CD8-positive, alpha-beta memory T cell (primary cell): ENCODE measurements at regions not wholly inside any gene's neighbourhood (a gene's known extent, or its start where the extent isn't known, plus 50 kb on each side); places are given as distances from the start of the nearest gene placed in this dataset.
"Not testable (repeated sequence)": the region's sequence is repeated elsewhere in the genome, so short reads cannot be mapped to it uniquely, and the experiment has no call there.

Experiments used
- CTCF ChIA-PET: fragments of 350-600 bp; sonication (Branson Sonifier 250); formaldehyde crosslinking; loops from one replicate; lab custom pipeline; 2021; ENCODE audit warnings: antibody characterized with exemption; lab: Charles Lee
- POLR2A ChIA-PET: fragments of 350-600 bp; sonication (Branson Sonifier 250); formaldehyde crosslinking; loops from one replicate; lab custom pipeline; 2021; ENCODE audit warnings: antibody characterized with exemption; lab: Charles Lee
- DNase-seq, 5 donors: peaks; one replicate each; pipeline versions ENCODE4 v3.0.0 to v3.0.0-alpha.2; 2020 to 2022; ENCODE audit warnings: mixed read lengths in 1 of 5
- H3K27ac ChIP-seq: one replicate; pipeline ENCODE4 v1.7.0; 2013; ENCODE audit warnings: low read depth, mild to moderate bottlenecking, low read length, moderate library complexity
- H3K27me3 ChIP-seq: 2 replicates; pipeline ENCODE4 v1.7.0; 2013; ENCODE audit warnings: low read length, mild to moderate bottlenecking; ENCODE audit not compliant: insufficient read depth, poor library complexity, severe bottlenecking
- H3K36me3 ChIP-seq: 2 replicates; pipeline ENCODE4 v1.7.0; 2013; ENCODE audit warnings: mild to moderate bottlenecking, low read length, moderate library complexity; ENCODE audit not compliant: insufficient read depth
- H3K4me1 ChIP-seq: 2 replicates; pipeline ENCODE4 v1.7.0; 2013; ENCODE audit warnings: mild to moderate bottlenecking, low read length, moderate library complexity; ENCODE audit not compliant: insufficient read depth
- H3K4me3 ChIP-seq: 2 replicates; pipeline ENCODE4 v1.7.0; 2013; ENCODE audit warnings: mild to moderate bottlenecking, low read length
- H3K9me3 ChIP-seq: 2 replicates; pipeline ENCODE4 v1.7.0; 2013; ENCODE audit warnings: mild to moderate bottlenecking, low read length
- H3K27ac Mint-ChIP-seq, 8 donors: one replicate each; pipeline ENCODE4 v1.8.0; 2020 to 2021; ENCODE audit warnings: mixed read lengths in 8 of 8, mild to moderate bottlenecking in 6 of 8, inconsistent platforms in 3 of 8, moderate library complexity in 3 of 8
- H3K27me3 Mint-ChIP-seq, 2 donors: one replicate each; pipeline ENCODE4 v1.8.0; 2020 to 2021; ENCODE audit warnings: mixed read lengths in 2 of 2, mild to moderate bottlenecking in 1 of 2, moderate library complexity in 1 of 2
- H3K36me3 Mint-ChIP-seq, 3 donors: one replicate each; pipeline ENCODE4 v1.8.0; 2020 to 2021; ENCODE audit warnings: mixed read lengths in 3 of 3, inconsistent platforms in 1 of 3, mild to moderate bottlenecking in 1 of 3
- H3K4me1 Mint-ChIP-seq, 3 donors: one replicate each; pipeline ENCODE4 v1.8.0; 2020 to 2021; ENCODE audit warnings: mixed read lengths in 3 of 3, inconsistent platforms in 1 of 3, mild to moderate bottlenecking in 1 of 3
- H3K4me3 Mint-ChIP-seq, 7 donors: one replicate each; pipeline ENCODE4 v1.8.0; 2020 to 2021; ENCODE audit warnings: mixed read lengths in 7 of 7, mild to moderate bottlenecking in 6 of 7, moderate library complexity in 4 of 7, inconsistent platforms in 2 of 7
- H3K9me3 Mint-ChIP-seq, 5 donors: one replicate each; pipeline ENCODE4 v1.8.0; 2020 to 2022; ENCODE audit warnings: mixed read lengths in 5 of 5, mild to moderate bottlenecking in 3 of 5, moderate library complexity in 2 of 5, inconsistent platforms in 1 of 5

DNA sequence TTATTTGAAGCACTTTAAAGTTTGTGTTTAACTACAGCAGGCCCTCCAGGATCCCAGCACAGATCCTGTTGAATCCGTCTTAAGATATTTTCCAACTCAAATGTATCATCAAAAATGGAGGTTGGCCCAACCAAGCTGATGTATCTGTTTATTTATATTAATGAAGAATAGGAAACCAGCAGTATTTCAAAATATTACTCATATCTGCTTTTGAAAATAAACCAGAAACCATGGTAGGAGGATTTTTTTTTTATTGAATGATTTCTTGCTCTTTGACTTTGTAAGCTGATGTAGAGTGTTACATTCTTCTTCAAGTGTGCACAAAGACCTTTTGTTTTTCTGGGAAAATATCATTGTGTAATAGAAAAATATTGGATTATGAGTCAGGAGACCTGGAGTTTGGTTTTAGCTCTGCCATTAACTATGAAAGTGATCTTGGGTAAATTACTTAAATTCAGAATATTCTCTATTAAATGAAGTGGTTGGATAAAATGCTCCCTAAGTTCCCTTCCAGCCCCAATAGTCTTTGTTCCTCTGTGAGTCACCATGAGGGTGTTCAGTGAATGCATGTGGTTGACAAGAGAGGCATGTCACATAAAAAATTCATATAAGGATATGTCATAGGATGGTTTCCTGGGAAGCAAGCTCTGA lies 221.3 kb upstream of the GAP43 start:
- Mint-ChIP-seq H3K27ac (no peak overlapping the region), H3K4me3 (no peak overlapping the region), H3K27me3 (no peaks in the 10 kb centered on the region), H3K4me1 (no peaks in the 10 kb centered on the region), H3K9me3 (no peaks in the 10 kb centered on the region), H3K36me3 (no peaks in the 10 kb centered on the region)
- no peak overlapping the region for H3K4me3 ChIP-seq
- H3K36me3 ChIP-seq, result no peaks in the 10 kb centered on the region
- no peak for DNase-seq
- H3K4me1 ChIP-seq, result no peaks in the 10 kb centered on the region
- ChIA-PET CTCF (no interaction called here), POLR2A (no interaction called here)
- no peak overlapping the region for H3K27ac ChIP-seq
- H3K9me3 ChIP-seq, result no peaks in the 10 kb centered on the region
- H3K27me3 ChIP-seq, result no peaks in the 10 kb centered on the region

DNA sequence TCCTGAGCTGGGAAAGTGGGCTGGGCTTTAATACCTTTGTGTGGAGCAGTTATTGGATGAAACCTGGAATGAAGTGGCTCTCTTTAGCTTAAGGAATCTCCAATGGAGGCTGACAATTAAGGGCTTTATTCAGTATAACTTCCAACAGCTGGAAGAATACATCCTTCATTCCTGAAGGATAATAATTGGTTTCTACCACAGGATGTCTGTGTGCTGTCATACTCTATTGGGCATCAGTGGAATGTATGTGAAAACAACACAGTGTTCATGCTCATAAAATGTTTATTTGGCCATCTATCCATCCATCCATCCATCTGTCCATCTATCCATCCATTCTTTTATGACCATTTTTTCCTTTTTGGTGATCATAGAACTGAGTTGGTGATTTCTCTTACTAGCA lies 220.7 kb upstream of the GAP43 start:
- no peak overlapping the region for H3K27ac ChIP-seq
- Mint-ChIP-seq H3K27me3 (no peaks in the 10 kb centered on the region), H3K27ac (no peak overlapping the region), H3K4me3 (no peak overlapping the region), H3K36me3 (no peaks in the 10 kb centered on the region), H3K9me3 (no peaks in the 10 kb centered on the region), H3K4me1 (no peaks in the 10 kb centered on the region)
- no peak for DNase-seq
- no peaks in the 10 kb centered on the region for H3K9me3 ChIP-seq
- H3K27me3 ChIP-seq, result no peaks in the 10 kb centered on the region
- no peak overlapping the region for H3K4me3 ChIP-seq
- CTCF ChIA-PET, result no interaction called here
- POLR2A ChIA-PET, result no interaction called here
- no peaks in the 10 kb centered on the region for H3K36me3 ChIP-seq
- H3K4me1 ChIP-seq, result no peaks in the 10 kb centered on the region

DNA sequence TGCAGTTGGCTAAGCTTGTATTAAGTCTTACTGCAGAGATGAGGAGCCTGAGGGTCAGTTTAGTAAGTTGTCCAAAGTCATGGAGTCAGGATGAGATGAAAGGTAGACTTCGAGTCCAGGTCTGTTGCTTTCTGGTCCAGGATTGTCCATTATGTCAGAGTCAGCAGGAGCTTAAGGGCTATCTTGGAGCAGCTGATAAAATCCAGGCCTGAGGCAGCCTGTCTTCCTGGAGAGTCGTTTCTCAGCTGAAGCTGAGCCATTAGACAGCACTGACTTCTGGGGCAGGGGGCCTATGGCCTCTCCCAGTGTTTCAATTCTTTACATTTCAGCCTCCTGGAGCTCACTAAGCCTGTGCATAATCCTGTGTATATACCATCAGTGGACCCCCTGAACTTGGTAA lies 219.5 kb upstream of the GAP43 start:
- Histone ChIP-seq H3K27ac (no peak overlapping the region), H3K9me3 (no peaks in the 10 kb centered on the region)
- CTCF ChIA-PET, result no interaction called here

DNA sequence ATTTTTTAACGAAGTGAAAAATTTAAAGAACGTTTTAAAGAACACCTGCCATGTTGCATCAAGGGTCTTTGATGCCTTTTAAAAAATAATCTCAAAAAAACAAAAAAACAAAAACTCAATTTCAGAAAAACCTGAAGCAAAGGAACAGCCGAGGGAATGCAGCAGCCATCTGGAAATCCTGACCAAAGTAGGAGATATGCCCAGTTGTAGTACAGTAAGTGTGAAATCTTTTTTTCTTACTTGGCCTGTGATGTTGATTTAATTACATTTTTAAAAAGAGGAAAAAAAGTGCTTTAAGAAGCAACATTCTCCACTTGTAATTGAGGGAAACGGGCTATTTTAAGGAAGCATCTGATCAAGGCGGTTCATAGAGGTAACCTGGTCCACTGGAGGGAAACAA lies 213.7 kb upstream of the GAP43 start:
- no peaks in the 10 kb centered on the region for H3K36me3 Mint-ChIP-seq
- CTCF ChIA-PET, result no interaction called here
- DNase-seq, result no peak

More for the DNA sequence above, 219.5 kb upstream of the GAP43 start:
- H3K27ac Mint-ChIP-seq, result no peak overlapping the region
- no peaks in the 10 kb centered on the region for H3K9me3 Mint-ChIP-seq
- H3K4me1 Mint-ChIP-seq, result no peaks in the 10 kb centered on the region
- Histone ChIP-seq H3K27me3 (no peaks in the 10 kb centered on the region), H3K4me1 (no peaks in the 10 kb centered on the region), H3K36me3 (no peaks in the 10 kb centered on the region), H3K4me3 (no peak overlapping the region)
- H3K27me3 Mint-ChIP-seq, result peaks cover 0 to 2% of the 10 kb centered on the region in 2 donors
- POLR2A ChIA-PET, result no interaction called here
- no peak for DNase-seq
- no peaks in the 10 kb centered on the region for H3K36me3 Mint-ChIP-seq
- no peak overlapping the region for H3K4me3 Mint-ChIP-seq

DNA sequence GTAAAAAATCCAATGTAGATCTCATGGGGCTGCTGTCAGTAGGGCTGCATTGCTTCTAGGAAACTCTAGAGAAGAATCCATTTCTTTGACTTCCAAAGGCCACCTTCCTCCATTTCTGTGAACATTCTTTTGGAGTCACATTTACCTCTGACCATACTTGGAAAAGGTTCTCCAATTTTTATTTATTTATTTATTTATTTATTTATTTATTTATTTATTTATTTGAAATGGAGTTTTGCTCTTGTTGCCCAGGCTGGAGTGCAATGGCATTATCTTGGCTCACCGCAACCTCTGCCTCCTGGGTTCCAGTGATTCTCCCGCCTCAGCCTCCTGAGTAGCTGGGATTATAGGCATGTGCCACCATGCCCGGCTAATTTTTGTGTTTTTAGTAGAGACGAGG lies 208.7 kb upstream of the GAP43 start:
- DNase-seq, H3K4me1 ChIP-seq, H3K9me3 ChIP-seq, H3K27ac Mint-ChIP-seq, H3K36me3 ChIP-seq, H3K27me3 Mint-ChIP-seq, H3K9me3 Mint-ChIP-seq, POLR2A ChIA-PET, CTCF ChIA-PET, H3K4me3 Mint-ChIP-seq, H3K36me3 Mint-ChIP-seq, H3K27me3 ChIP-seq, H3K27ac ChIP-seq, H3K4me3 ChIP-seq: not testable (repeated sequence)
- H3K4me1 Mint-ChIP-seq, result peaks cover 5 to 11% (median 11%) of the 10 kb centered on the region in 3 donors

More for the DNA sequence above, 213.7 kb upstream of the GAP43 start:
- H3K27ac ChIP-seq, result no peak overlapping the region
- no peak overlapping the region for H3K27ac Mint-ChIP-seq
- no peaks in the 10 kb centered on the region for H3K36me3 ChIP-seq
- no peaks in the 10 kb centered on the region for H3K27me3 ChIP-seq
- POLR2A ChIA-PET, result no interaction called here
- no peak overlapping the region for H3K4me3 ChIP-seq
- H3K4me1 Mint-ChIP-seq, result no peaks in the 10 kb centered on the region
- H3K9me3 Mint-ChIP-seq, result no peaks in the 10 kb centered on the region
- H3K4me1 ChIP-seq, result no peaks in the 10 kb centered on the region
- peaks cover 0 to 7% of the 10 kb centered on the region in 2 donors for H3K27me3 Mint-ChIP-seq
- no peaks in the 10 kb centered on the region for H3K9me3 ChIP-seq
- H3K4me3 Mint-ChIP-seq, result no peak overlapping the region

DNA sequence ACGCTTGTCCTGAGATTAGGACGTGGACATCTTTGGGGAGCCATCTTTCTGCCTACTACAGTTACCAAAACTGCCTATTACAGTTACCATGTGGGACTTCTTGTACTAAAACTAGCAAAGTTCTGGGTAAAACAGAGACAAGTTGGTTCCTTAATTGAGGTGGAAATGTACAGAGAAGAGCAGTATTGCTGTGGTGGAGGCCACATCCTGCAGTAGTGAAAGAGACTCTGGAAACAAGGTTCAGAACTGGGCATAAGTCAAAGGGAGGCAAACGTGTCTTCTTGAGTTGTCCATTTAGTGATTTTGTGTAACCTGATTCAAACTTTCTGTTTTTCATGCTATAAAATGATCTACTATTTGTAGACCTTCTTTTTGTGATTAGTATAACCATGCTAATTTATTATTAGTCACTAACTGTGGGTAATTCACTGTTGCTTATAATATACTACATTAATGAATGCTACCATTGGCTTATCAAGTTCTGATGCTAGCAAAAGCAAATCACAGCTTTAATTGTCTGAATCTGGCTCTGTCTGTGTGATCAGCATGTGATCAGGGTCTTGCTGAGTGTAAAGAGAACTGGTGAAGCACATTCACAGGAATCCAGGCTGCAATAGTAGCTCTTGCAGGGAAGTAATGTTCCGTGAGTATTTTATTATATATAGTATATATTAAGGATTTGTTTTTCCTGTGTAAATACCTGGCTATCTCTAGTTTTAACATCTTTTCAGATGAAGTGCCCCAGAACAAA lies 207.9 kb upstream of the GAP43 start:
- no peak overlapping the region for H3K4me3 Mint-ChIP-seq
- Histone ChIP-seq H3K9me3 (no peaks in the 10 kb centered on the region), H3K27ac (no peak overlapping the region), H3K36me3 (no peaks in the 10 kb centered on the region), H3K4me1 (no peaks in the 10 kb centered on the region), H3K27me3 (no peaks in the 10 kb centered on the region), H3K4me3 (no peak overlapping the region)
- H3K9me3 Mint-ChIP-seq, result no peaks in the 10 kb centered on the region
- ChIA-PET POLR2A (no interaction called here), CTCF (no interaction called here)
- no peak for DNase-seq
- H3K27me3 Mint-ChIP-seq, result peaks cover 0 to 5% of the 10 kb centered on the region in 2 donors
- peaks cover 5 to 11% (median 11%) of the 10 kb centered on the region in 3 donors for H3K4me1 Mint-ChIP-seq
- no peak overlapping the region for H3K27ac Mint-ChIP-seq
- no peaks in the 10 kb centered on the region for H3K36me3 Mint-ChIP-seq

GRCh38 chr3:115418583-115418982 lies 204.7 kb upstream of the GAP43 start:
- no peak overlapping the region for H3K27ac ChIP-seq
- no peak overlapping the region for H3K4me3 ChIP-seq
- DNase-seq, result peak in 1 of 5 donors; percentile 16
- Mint-ChIP-seq H3K4me3 (no peak overlapping the region), H3K4me1 (peaks cover 5 to 11% (median 11%) of the 10 kb centered on the region in 3 donors), H3K27ac (no peak overlapping the region), H3K36me3 (no peaks in the 10 kb centered on the region), H3K9me3 (peaks cover 0 to 3% (median 0%) of the 10 kb centered on the region in 5 donors), H3K27me3 (peaks cover 0 to 6% of the 10 kb centered on the region in 2 donors)
- ChIA-PET CTCF (no interaction called here), POLR2A (no interaction called here)
- no peaks in the 10 kb centered on the region for H3K27me3 ChIP-seq
- no peaks in the 10 kb centered on the region for H3K36me3 ChIP-seq
- H3K4me1 ChIP-seq, result no peaks in the 10 kb centered on the region
- H3K9me3 ChIP-seq, result no peaks in the 10 kb centered on the region

DNA sequence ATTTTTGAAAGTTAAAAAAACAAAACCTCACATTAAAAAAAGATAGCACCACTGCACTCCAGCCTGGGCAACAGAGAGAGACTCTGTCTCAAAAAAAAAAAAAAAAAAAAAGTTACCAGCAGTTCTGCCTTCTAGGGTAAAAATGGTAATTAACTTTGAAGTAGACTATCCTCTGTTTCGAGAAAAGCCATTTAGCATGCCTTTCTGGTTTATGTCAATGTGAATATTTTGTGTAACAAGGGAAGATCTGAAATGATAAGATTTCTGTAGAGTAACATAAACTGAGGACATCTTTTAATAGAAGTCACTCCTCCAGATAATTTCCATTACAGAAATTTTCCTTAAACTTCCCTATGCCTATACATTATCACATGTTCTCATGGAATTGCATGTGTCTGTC lies 203.2 kb upstream of the GAP43 start:
- Mint-ChIP-seq H3K36me3 (no peaks in the 10 kb centered on the region), H3K9me3 (peaks cover 0 to 3% (median 0%) of the 10 kb centered on the region in 5 donors), H3K27me3 (peaks cover 0 to 3% of the 10 kb centered on the region in 2 donors), H3K27ac (no peak overlapping the region), H3K4me1 (peaks cover 5 to 11% (median 11%) of the 10 kb centered on the region in 3 donors), H3K4me3 (no peak overlapping the region)
- no peaks in the 10 kb centered on the region for H3K4me1 ChIP-seq
- ChIA-PET CTCF (no interaction called here), POLR2A (no interaction called here)
- H3K4me3 ChIP-seq, result no peak overlapping the region
- H3K9me3 ChIP-seq, result no peaks in the 10 kb centered on the region
- no peaks in the 10 kb centered on the region for H3K27me3 ChIP-seq
- no peak for DNase-seq
- H3K27ac ChIP-seq, result no peak overlapping the region
- no peaks in the 10 kb centered on the region for H3K36me3 ChIP-seq
